Natural killer cell (primary cell): ENCODE measurements at regions not wholly inside any gene's neighbourhood (a gene's known extent, or its start where the extent isn't known, plus 50 kb on each side); places are given as distances from the start of the nearest gene placed in this dataset.

ENCODE experiments used
- ATAC-seq, 3 donors: fragments of 150-1000 bp in 2 of 3; fragments of 200-7000 bp in 1 of 3; cut with Tn5 transposase; 1 replicate in 1 of 3; 2 replicates in 2 of 3; pipeline ENCODE4 v1.10.0; 2021; ENCODE audit warnings: mild to moderate bottlenecking in 2 of 3, moderate library complexity in 2 of 3
- DNase-seq, 2 donors: peaks; one replicate each; pipeline versions ENCODE4 v3.0.0 to v3.0.0-alpha.2; 2013 to 2021; ENCODE audit warnings: mixed read lengths in 1 of 2
- H3K27ac ChIP-seq: one replicate; pipeline ENCODE4 v1.5.1; 2013; ENCODE audit warnings: mild to moderate bottlenecking, low read length
- H3K27me3 ChIP-seq: one replicate; pipeline ENCODE4 v1.6.1; 2013; ENCODE audit warnings: low read length; ENCODE audit not compliant: control insufficient read depth, insufficient read depth
- H3K36me3 ChIP-seq: one replicate; pipeline ENCODE4 v1.6.1; 2013; ENCODE audit warnings: low read length; ENCODE audit not compliant: control insufficient read depth, insufficient read depth
- H3K4me1 ChIP-seq: one replicate; pipeline ENCODE4 v1.6.1; 2013; ENCODE audit warnings: low read length; ENCODE audit not compliant: control insufficient read depth, insufficient read depth
- H3K4me3 ChIP-seq: one replicate; pipeline ENCODE4 v1.5.1; 2013; ENCODE audit warnings: low read length
- H3K9me3 ChIP-seq: one replicate; pipeline ENCODE4 v1.6.1; 2013; ENCODE audit warnings: low read length; ENCODE audit not compliant: control insufficient read depth, insufficient read depth
- H3K27ac Mint-ChIP-seq, 2 donors: one replicate each; pipeline ENCODE4 v1.8.0; 2022; ENCODE audit warnings: mild to moderate bottlenecking in 2 of 2, mixed read lengths in 2 of 2, moderate library complexity in 1 of 2
- H3K27me3 Mint-ChIP-seq, 2 donors: one replicate each; pipeline ENCODE4 v1.8.0; 2022; ENCODE audit warnings: low read depth in 2 of 2, mixed read lengths in 2 of 2
- H3K36me3 Mint-ChIP-seq: one replicate; pipeline ENCODE4 v1.8.0; 2022; ENCODE audit warnings: mixed read lengths
- H3K4me1 Mint-ChIP-seq, 2 donors: one replicate each; pipeline ENCODE4 v1.8.0; 2022; ENCODE audit warnings: mixed read lengths in 2 of 2
- H3K4me3 Mint-ChIP-seq: one replicate; pipeline ENCODE4 v1.8.0; 2022; ENCODE audit warnings: mild to moderate bottlenecking, moderate library complexity, mixed read lengths
- H3K9me3 Mint-ChIP-seq, 2 donors: one replicate each; pipeline ENCODE4 v1.8.0; 2022; ENCODE audit warnings: mixed read lengths in 2 of 2
- WGBS: methylation state at CpG from one replicate; pipeline ENCODE4 v1.1.7; 2013; ENCODE audit warnings: missing lambda C conversion rate; ENCODE audit not compliant: insufficient coverage; 5-methylcytosine and 5-hydroxymethylcytosine counted together
- intact Hi-C: fragments of 100-400 bp; cut with micrococcal nuclease; formaldehyde crosslinking; loops from one replicate; pipeline ENCODE4 v1.14.2; 2022
- TF ChIP-seq, protein P1 (sequence below): fragments of 200-600 bp; IDR thresholded peaks from one replicate; pipeline ENCODE4 v1.8.0; 2022; ENCODE audit warnings: antibody characterized with exemption

DNA sequence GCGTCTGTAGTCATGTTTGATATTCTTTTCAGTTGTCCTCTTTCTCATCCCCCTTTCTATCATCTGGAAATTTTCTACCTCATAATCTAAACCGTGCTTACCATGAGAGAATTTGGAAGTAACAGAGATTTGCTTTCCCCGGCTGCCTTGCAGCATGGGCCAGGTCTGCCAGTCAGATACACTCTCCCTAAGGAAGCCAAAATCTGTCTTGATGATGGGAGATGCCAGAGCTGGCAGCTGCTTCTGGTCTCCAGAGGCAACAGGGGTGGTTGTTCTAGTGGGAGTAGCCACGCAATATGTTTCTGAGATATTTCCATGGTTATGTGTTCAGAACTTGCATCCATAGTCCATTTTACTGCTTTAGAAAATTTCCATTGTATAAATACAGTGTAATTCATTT is 218.9 kb upstream of the RORA start:
- 85% methylated on average over 4 of the region's 4 CpGs for WGBS
- Mint-ChIP-seq H3K36me3 (no peaks in the 10 kb centered on the region), H3K27ac (no peak overlapping the region), H3K4me3 (no peak overlapping the region), H3K9me3 (no peaks in the 10 kb centered on the region), H3K4me1 (no peaks in the 10 kb centered on the region), H3K27me3 (peaks cover 22 to 30% of the 10 kb centered on the region in 2 donors)
- DNase-seq: no peak
- Histone ChIP-seq H3K9me3 (no peaks in the 10 kb centered on the region), H3K4me1 (no peaks in the 10 kb centered on the region), H3K27me3 (no peaks in the 10 kb centered on the region), H3K36me3 (no peaks in the 10 kb centered on the region), H3K27ac (no peak overlapping the region), H3K4me3 (no peak overlapping the region)
- intact Hi-C loops: no loop called here
- TF ChIP-seq, protein P1, sequence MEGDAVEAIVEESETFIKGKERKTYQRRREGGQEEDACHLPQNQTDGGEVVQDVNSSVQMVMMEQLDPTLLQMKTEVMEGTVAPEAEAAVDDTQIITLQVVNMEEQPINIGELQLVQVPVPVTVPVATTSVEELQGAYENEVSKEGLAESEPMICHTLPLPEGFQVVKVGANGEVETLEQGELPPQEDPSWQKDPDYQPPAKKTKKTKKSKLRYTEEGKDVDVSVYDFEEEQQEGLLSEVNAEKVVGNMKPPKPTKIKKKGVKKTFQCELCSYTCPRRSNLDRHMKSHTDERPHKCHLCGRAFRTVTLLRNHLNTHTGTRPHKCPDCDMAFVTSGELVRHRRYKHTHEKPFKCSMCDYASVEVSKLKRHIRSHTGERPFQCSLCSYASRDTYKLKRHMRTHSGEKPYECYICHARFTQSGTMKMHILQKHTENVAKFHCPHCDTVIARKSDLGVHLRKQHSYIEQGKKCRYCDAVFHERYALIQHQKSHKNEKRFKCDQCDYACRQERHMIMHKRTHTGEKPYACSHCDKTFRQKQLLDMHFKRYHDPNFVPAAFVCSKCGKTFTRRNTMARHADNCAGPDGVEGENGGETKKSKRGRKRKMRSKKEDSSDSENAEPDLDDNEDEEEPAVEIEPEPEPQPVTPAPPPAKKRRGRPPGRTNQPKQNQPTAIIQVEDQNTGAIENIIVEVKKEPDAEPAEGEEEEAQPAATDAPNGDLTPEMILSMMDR: no peak
- ATAC-seq: no peak

DNA sequence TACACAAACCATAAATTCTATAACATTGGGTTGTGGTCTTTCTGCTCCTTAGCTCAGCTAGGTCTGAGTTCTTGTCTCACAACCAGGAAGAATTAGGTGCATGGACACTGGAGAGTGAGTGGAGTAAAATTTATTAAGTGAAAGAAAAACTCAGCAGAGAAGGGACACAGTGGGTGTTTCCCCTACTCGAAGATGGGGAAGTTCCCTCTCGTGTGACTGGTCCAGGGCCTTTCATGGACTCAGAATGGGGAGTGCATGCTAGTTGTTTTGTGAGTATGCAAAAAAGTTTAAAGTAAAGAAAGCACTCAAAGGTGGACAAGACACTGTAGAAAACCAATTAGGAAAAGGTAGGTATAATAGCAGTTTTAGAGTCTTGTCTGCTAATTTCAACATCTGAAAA is 215.5 kb upstream of the RORA start:
- no peak overlapping the region for H3K27ac Mint-ChIP-seq
- Histone ChIP-seq H3K4me1 (no peaks in the 10 kb centered on the region), H3K4me3 (no peak overlapping the region), H3K27ac (no peak overlapping the region), H3K27me3 (no peaks in the 10 kb centered on the region), H3K36me3 (no peaks in the 10 kb centered on the region), H3K9me3 (no peaks in the 10 kb centered on the region)
- H3K9me3 Mint-ChIP-seq: no peaks in the 10 kb centered on the region
- H3K36me3 Mint-ChIP-seq: no peaks in the 10 kb centered on the region
- H3K27me3 Mint-ChIP-seq: peaks cover 29 to 54% of the 10 kb centered on the region in 2 donors
- no peak for DNase-seq
- no peak for ATAC-seq
- no peaks in the 10 kb centered on the region for H3K4me1 Mint-ChIP-seq
- intact Hi-C loops: no loop called here
- no peak overlapping the region for H3K4me3 Mint-ChIP-seq
- WGBS: 56% methylated on average over 2 of the region's 2 CpGs
- TF ChIP-seq, protein P1: no peak

GRCh38 chr15:61442821-61443220 is 213.7 kb upstream of the RORA start:
- no peaks in the 10 kb centered on the region for H3K9me3 Mint-ChIP-seq
- no peak overlapping the region for H3K27ac ChIP-seq
- no peak for ATAC-seq
- H3K4me3 Mint-ChIP-seq: no peak overlapping the region
- no peaks in the 10 kb centered on the region for H3K36me3 ChIP-seq
- no peaks in the 10 kb centered on the region for H3K4me1 Mint-ChIP-seq
- WGBS: no CpG with 5 or more reads among the region's 1 CpG
- H3K4me3 ChIP-seq: no peak overlapping the region
- H3K27ac Mint-ChIP-seq: no peak overlapping the region
- peaks cover 30 to 66% of the 10 kb centered on the region in 2 donors for H3K27me3 Mint-ChIP-seq
- DNase-seq: no peak
- no peaks in the 10 kb centered on the region for H3K36me3 Mint-ChIP-seq
- no peaks in the 10 kb centered on the region for H3K4me1 ChIP-seq
- intact Hi-C loops: no loop called here
- no peaks in the 10 kb centered on the region for H3K9me3 ChIP-seq
- no peaks in the 10 kb centered on the region for H3K27me3 ChIP-seq
- TF ChIP-seq, protein P1: no peak

DNA sequence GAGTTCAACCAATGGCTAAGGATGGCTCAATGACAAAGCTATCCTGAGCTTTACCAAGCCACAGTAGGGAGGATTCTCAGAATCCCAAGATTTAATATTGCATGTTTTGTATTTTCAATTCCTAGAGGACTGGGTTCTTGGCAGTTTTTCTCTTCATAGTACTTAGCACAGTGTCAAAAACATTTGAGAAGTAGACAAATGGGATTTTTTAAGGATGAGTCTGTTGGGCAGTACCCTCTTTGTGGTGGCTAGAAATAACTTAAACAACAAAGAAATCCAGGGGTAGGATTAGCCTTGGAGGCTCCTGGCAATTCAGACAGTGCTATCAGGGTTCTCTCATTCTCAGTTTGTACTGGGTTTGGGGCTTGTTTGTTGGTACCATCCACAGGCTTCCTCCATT is 212.8 kb upstream of the RORA start:
- H3K27me3 ChIP-seq: no peaks in the 10 kb centered on the region
- Mint-ChIP-seq H3K27me3 (peaks cover 29 to 63% of the 10 kb centered on the region in 2 donors), H3K36me3 (no peaks in the 10 kb centered on the region), H3K4me1 (no peaks in the 10 kb centered on the region), H3K27ac (no peak overlapping the region), H3K4me3 (no peak overlapping the region), H3K9me3 (no peaks in the 10 kb centered on the region)
- no peaks in the 10 kb centered on the region for H3K9me3 ChIP-seq
- H3K36me3 ChIP-seq: no peaks in the 10 kb centered on the region
- DNase-seq (no peak), ATAC-seq (no peak)
- H3K4me3 ChIP-seq: no peak overlapping the region
- intact Hi-C loops: no loop called here
- H3K27ac ChIP-seq: no peak overlapping the region
- TF ChIP-seq, protein P1: no peak
- no peaks in the 10 kb centered on the region for H3K4me1 ChIP-seq
